ENCODE measurements at regions not wholly inside any gene's neighbourhood (a gene's known extent, or its start where the extent isn't known, plus 50 kb on each side); places are given as distances from the start of the nearest gene placed in this dataset.
A peak's percentile ranks its signal among the peaks of the same experiment; 100 is the strongest.
"Not testable (repeated sequence)": the region's sequence is repeated elsewhere in the genome, so short reads cannot be mapped to it uniquely, and the experiment has no call there.

DNA sequence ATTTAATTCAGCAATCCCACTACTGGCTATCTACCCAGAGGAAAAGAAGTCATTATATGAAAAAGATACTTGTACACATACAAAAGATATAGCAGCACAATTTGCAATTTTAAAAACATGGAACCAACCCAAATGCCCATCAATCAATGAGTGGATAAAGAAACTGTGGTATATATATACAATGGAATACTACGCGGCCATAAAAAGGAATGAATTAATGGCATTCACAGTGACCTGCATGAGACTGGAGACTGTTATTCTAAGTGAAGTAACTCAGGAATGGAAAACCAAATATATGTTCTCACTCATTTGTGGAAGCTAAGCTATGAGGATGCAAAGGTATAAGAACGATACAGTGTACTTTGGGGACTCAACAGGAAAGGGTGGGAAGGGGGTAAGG lies 102.8 kb upstream of the KCNMA1 start:
- DNase-seq, result not testable (repeated sequence)

DNA sequence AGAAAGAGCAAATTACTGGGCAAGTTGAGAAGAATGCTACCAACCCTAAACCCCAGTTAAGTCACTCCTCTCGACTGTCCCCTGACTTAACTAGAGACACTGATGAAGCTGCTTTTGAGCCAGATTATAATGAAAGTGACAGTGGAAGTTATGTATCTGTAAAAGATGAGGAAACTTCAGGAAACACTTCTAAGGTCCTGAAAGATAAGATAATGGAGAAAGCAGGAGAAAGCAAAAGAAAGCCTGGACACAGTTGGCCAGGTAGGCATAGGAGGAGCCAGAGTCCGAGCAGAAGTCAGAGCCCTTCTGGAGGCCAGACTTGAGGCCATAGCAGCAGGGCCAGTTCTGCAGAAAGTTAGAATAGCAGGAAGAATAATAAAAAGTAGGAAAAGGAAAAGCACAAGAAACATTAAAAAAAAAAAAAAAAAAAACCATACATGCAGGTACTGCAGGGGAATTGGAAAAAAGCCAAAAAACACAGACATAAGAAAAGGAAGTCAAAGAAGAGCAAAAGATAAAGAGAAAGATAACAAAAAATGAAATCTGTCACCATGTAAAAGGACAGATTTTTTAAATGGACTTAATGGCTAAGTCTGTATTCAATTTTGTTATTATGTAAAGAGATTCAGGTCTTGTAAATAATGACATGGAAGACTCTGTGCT lies 101.0 kb upstream of the KCNMA1 start:
- no peak for DNase-seq

DNA sequence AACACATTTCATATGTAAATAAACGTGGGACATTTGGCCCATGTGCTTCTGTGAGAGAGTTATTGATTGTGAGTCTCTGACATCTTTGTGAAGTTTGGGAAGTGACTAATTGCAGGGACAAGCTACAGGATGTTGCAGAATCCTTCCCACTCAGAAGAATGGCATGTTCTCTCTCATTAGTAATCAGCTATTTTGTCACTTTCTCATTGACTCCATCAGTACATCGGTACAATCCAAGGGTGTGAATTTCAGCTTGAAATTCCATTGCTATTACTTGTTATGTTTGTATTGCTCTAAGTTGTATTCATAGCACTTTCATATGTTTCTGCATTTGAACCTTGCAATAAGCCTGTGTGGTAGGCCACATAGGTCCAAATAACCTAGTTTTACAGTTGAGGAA lies 100.0 kb upstream of the KCNMA1 start:
- no peak for DNase-seq

DNA sequence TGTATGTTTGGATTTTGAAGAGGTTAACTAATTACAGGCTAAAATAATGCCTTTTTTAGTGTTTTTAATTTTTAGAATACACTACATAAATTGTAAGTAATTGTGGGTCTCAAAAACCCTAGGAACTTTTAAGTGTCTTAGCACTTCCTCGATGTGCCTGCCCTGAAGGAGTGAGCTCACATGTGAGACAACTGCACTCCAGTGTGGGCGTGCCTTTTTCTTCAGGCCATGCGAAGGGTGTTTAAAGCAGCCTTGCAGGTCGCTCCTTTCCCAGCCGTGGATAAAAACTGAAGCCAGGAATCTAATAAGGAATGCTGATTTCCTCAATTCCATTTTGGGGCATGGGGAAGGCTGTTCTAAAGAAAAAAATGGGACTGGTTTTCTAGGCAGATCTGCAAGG lies 97.5 kb upstream of the KCNMA1 start:
- not testable (repeated sequence) for DNase-seq

DNA sequence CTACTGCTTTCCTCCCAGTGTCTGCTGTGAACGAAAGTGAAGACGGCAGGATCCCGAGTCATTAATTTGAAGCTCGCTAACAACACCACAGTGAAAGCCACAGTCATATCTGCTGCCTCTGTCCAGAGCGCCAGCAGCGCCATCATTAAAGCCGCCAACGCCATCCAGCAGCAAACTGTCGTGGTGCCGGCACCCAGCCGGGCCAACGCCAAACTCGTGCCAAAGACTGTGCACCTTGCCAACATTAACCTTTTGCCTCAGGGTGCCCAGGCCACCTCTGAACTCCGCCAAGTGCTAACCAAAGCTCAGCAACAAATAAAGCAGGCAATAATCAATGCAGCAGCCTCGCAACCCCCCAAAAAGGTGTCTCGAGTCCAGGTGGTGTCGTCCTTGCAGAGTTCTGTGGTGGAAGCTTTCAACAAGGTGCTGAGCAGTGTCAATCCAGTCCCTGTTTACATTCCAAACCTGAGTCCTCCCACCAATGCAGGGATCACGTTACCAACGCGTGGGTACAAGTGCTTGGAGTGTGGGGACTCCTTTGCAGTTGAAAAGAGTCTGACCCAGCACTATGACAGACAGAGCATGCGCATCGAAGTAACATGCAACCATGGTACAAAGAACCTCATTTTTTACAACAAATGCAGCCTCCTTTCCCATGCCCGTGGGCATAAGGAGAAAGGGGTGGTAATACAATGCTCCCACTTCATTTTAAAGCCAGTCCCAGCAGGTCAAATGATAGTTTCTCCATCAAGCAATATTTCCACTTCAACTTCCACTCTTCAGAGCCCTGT lies 94.8 kb upstream of the KCNMA1 start:
- no peak for DNase-seq

DNA sequence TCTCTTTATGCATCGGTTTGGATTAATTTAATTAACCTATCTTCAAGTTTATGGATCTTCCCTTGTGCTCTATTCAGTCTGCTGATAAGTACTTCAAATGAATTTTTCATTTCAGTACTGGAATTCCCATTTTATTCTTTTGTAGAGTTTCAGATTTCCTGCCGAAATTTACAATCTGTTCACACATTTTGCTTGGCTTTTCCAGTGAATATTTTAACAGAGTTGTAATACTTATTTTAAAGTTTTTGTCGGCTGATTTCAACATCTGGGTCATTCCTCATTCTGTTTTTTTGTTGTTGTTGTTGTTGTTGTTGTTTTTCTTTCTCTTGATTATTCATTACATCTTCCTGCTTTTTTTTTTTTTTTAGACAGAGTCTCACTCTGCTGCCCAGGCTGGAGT lies 89.9 kb upstream of the KCNMA1 start:
- DNase-seq, result no peak

DNA sequence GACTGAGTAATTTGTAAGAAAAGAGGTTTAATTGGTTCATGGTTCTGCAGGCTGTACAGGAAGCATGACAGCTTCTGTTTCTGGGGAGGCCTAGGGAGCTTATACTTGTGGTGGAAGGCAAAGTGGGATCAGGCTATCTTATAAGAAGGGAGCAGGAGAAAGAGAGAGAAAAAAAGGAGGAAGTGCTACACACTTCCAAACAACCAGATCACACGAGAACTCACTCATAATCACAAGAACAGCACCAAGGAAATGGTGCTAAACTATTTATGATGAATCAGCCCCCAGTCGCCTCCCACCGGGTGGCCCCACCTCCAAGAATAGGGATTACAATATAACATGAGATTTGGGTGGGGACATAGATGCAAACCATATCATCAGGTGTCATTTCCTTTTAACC lies 89.1 kb upstream of the KCNMA1 start:
- no peak for DNase-seq

DNA sequence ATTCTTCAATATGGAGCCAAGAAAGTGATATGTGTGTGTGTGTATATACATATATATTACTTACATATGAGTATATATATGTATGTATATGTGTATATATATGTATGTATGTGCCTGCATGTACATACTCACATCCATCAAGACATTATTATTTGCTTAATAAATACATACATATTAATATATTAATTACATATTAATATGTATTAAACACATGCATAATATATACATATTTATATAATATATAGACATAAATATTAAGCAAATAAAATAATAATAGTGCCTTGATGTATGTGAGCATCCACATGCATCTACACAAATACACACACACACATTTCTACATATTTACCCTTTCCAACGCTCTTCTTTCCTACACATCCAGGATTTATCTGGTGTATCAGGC lies 88.7 kb upstream of the KCNMA1 start:
- no peak for DNase-seq

DNA sequence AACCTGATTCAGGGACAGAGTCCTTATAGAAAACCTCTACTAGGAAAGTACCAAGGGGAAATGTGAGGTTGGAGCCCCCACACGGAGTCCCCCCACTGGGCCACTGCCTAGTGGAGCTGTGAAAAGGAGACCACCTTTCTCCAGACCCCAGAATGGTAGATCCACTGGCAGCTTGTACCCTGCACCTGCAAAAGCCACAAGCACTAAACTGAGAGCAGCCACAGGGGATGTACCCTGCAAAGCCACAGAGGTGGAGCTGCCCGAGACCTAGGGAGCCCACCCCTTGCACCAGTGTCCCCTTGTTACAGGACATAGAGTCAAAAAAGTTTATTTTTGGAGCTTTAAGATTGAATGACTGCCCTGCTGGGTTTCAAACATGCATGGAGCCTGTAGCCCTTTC lies 87.2 kb upstream of the KCNMA1 start:
- no peak for DNase-seq

DNA sequence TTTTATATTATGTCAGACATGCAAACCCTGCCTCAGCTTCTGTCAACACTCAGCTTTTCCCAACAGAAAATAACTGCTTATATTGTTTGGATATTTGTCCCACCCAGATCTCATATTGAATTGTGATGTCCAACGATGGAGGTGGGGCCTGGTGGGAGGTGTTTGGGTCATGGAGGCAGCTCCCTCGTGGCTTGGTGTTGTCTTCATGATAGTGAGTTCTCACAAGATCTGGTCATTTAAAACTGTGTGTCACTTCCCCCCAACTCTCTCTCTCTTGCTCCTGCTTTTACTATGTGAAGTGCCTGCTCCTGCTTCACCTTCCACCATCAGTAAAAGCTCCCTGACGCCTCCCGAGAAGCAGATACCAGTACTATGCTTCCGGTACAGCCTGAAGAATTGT lies 85.8 kb upstream of the KCNMA1 start:
- no peak for DNase-seq

DNA sequence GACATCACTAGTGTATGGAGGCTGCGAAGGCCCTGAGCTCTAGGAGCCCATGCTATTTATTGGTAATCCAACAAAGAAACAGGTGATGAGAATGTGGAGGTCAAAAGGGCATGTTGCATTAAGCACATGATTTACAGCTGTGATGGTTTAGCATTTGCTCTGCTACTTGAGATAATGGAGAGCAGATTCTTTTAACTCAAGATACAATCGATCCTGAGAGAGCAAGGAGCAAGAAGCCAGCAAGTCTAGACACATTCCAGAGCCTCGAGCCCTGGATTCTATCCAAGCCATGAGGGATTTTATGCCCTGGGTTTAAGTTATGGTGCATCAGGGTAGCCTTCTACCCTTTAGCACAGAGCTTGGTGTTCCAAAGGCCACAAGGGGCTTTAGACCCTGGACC lies 85.3 kb upstream of the KCNMA1 start:
- DNase-seq, result peak; percentile 47

DNA sequence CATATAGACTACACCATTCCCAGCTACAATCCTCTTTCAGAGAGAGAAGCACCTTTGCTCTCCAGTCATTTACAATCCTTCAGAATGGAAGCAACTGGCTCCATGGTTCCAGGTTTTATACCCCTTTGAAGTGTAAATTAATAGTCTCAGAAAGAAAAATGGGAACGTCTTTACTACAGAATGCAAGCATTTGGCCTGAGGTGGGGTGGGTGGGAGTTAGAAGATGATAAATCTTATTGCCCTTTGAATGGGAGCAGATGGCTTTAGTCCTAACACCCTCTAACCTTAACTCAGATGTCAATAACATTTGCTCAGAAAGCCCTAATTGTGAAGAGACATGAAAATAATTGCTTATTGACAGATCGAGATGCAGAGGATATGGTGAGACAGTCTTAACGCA lies 84.2 kb upstream of the KCNMA1 start:
- no peak for DNase-seq

DNA sequence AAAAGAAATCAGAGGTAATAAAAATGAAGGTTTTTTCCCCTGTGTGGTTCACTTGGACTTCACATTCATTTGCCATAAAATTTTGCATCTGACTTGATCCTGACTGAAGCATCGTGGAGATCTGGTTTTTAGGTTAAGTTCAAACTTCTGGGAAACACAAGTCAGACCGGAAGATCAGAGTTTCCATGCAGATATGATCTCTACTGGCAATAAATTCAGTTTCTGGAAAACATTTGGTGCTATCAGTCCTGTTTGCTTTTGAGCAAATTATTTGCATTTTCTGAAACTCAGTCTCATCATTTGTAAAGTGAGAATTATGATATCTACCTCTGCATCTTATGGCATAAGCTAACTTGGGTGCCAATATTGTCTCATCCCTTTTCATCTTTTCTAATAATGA lies 81.3 kb upstream of the KCNMA1 start:
- DNase-seq, result no peak

DNA sequence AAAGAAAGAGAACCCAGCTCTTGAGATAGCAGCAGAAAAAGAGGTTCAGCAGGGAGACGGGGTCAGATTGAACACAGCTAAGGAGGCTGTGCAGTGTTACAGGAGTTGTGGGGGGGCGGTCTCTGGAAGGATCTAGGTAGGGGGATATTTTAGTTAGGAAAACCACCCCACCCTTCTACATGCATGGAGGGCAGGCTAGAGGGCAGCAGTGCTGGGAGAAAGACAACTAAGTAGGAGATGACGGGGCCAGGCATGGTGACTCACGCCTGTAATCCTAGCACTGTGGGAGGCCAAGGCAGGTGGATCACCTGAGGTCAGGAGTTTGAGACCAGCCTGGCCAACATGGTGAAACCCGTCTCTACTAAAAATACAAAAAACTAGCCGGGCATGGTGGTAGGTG lies 80.7 kb upstream of the KCNMA1 start:
- DNase-seq, result not testable (repeated sequence)

DNA sequence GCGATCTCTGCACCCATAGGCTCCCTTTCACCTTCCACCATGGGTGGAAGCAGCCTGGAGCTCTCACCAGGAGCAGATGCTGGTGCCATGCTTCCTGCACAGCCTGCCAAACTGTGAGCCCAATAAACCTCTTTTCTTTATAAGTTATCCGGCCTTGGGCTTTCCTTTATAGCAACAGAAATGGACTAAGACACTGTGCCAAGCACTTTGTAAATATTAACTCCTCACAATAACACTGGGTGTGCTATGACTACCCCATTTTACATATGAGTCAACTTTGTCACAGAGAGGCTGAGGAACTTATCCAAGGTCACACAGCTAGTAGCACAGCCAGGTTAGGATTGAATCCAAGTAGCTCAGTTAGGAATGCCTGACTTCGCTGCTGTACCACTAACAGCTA lies 79.7 kb upstream of the KCNMA1 start:
- DNase-seq, result no peak

DNA sequence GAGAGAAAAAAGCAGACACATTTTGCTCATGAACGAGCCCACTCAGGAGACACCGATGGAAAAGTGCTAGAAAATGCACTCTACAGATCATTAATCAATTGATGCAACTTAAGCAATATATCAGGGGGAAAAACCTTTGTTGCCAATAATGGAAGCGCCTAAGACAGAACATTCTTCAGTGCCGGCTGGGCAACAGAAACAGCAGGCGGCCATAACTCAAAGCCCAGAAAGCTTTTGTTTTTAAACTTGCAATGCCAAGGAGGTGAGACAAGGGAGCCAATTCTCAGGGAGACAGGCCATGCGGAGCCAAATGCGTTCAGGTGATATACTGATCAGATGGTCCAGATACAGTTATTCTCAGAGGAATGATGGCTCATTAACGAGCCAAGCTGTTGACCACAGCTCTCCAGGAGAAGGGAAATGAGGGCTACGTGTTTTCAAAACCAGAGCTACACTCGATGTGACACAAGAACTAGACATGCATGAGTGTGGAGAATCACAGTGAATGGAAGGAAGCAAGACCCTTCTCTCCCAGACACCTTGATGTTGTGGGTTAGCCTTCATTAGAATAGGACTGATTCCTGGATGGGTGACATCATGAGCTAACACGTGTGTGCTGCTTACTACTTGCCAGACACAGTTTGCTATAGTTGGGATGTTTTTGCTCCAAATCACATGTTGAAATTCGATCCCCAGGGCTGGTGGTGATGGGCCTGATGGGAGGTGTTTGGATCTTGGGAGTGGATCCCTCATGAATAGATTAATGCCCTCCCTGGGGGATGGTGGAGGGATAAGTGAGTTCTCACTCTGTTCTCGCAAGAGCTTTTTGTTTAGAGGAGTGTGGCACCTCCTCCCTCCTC lies 79.1 kb upstream of the KCNMA1 start:
- DNase-seq, result no peak

DNA sequence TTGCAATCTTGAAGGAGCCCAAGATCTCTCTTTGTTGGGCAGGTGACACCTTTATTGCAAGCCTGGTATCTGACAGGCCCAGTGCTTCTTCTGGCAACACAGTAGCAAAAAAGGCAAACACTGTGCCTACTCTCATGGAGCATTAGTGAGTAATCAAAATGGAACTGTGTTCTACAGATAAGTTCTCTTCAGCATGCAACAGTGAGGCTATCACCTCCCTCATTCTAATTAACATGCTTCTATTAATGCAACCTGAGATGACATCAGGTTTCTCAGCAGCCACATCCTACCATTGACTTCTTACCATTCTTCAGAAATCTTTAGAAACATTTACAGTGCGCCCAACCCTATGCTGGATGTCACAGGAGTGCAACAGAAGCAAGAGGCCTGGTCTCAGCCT lies 77.9 kb upstream of the KCNMA1 start:
- DNase-seq, result no peak

DNA sequence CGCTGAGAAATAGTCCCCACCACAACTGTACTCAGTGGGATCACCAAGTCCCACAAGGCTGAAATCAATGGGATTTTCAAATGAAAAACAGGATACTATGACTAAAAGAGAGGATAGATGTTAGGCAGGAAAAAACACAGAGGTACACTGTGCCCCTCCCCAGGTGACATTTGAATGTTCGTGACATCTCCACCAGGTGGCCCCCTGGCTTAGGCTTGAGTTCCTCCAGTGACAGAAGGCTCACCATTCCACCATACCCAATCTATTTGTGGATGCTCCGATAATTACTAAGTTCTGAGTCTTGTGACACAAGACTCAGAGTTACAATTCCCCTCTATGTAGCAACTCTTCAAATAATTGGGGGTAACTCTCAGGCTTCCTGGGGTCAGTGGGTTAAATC lies 77.5 kb upstream of the KCNMA1 start:
- peak; percentile 37 for DNase-seq

DNA sequence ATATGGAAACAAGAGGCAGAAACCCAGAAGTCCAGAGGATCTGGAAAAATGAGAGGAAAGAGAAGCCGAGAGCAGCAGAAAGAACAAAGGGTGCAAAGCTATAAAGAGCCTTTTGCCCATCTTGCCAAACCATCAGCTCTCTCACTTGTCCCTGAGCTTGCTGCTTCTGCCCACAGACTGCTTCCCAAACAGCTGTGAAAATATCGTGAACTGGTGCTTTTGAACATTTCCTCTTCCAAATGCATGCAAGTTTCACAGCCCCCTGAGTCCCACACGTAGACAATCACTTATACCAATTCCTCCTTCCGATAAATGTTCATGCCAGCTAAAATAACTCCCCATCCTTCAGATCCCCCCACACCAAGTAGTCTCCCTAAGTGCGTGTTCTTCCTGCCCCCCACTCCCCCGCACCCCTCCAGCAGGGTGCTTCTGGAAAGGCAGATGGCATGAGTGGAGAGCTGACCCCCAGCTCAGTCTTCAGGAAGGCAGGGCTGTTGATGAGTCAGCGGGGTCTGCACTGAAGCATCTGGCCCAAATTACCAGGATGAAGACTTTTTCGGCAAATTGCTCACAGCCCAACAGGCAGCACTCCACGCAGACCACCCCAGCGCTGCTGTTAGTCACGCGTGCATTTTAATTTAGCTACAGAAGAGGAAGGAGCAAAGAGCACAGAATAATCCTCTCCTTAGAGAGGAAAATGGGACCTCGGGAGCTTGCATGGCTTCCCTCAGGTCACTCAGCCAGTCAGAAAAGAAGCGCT lies 76.1 kb upstream of the KCNMA1 start:
- no peak for DNase-seq

DNA sequence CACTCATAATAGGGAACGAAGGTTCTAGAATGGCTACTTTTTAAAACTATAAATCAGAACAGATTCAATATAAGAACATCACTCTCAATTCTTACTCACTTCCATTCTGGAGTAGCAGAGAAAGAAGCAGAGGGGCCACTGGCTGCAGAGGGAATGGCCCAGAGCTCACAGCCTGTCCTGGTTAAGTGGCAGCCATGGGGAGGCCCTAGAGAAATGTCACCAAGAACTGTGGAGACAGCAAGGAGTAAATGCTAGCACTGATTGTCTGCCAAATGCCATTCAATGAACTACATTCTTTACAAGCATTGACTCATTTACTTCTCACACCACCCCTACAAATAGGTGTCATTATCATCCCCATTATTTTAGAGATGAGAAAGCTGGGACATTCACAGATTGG lies 74.6 kb upstream of the KCNMA1 start:
- DNase-seq, result no peak

DNA sequence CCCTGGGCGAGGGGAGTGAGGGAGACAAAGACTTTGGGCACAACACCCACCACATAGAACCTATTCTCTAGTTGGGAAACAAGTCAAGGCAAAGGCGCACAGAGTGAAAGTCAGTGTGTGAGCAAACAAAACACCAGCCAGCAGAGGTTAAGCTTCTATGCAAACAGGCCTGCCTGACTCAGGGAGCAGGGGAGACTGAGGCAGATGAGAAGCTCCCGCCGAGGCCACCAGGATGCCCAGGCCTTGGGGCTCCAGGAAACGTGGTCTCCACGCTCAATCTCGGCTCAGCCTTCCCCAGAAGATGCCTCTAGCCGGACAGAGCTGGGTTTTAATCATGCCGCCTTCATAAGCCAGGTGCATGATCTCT lies 74.1 kb upstream of the KCNMA1 start:
- DNase-seq, result no peak

DNA sequence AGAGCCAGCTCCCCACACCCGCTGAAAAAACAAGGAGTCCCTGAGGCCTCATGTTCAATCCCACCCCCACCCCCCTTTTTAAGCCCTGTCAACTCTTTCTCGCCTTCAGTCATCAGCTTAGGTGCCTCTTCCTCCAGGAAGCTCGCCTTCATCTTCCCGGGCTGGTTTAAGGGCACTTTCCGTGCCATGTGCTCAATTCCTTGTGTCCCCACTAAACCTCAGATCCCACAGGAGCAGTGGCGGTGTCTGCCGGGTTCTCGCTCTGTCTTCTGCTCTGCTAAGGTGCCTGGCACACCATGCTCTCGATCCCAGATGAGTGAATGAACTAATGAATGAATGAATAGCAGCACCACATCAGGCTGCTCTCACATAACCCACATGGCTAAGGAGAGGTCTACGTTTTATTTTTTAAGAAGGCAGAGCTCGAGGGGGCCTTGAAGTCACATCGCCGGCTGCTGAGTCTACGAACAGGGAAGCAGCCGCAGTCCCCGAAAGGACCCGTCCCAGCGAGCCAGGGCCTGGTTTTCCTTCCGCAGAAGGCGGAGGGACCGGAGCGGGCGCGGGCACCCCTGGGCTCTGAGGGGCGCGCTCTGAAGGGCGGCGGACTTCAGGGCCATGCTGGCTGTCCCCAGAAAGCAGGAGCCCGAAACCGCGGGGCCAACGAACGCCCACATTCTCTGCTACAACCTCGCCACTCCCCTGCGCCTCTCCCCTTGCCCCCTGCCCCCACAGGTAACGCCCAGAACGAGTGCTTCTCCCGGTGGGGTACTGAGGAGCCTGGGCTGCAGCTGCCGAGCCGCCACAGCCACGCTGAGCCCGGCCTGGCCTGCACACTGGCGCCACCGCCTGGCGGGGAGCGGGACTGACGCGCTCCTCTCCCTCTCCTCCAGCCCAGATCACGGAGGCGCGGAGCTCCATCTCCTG lies 73.4 kb upstream of the KCNMA1 start:
- peak; percentile 89 for DNase-seq
